PC-3 (cell line): ENCODE measurements at regions not wholly inside any gene's neighbourhood (a gene's known extent, or its start where the extent isn't known, plus 50 kb on each side); places are given as distances from the start of the nearest gene placed in this dataset.

Experiments
- ATAC-seq: fragments of 200-7000 bp; cut with Tn5 transposase; 2 replicates; pipeline ENCODE4 v1.9.1; 2020; ENCODE audit warnings: mild to moderate bottlenecking, moderate library complexity
- BruUV-seq: library from RNA; stranded (reverse); fragments of 400-500 nt; replicated peaks from 2 replicates; lab custom pipeline; 2021; lab: Mats Ljungman, UMichigan
- CTCF ChIA-PET: fragments of 300-600 bp; sonication (Branson Sonifier 250); formaldehyde crosslinking; loops from one replicate; lab custom pipeline; 2022; ENCODE audit warnings: antibody characterized with exemption; lab: Charles Lee
- POLR2A ChIA-PET: fragments of 300-600 bp; sonication (Branson Sonifier 250); formaldehyde crosslinking; loops from one replicate; lab custom pipeline; 2022; ENCODE audit warnings: antibody characterized with exemption; ENCODE audit not compliant: unreplicated experiment; lab: Charles Lee
- DNase-seq: peaks from one replicate; pipeline ENCODE4 v3.0.0-alpha.2; 2015
- H2AFZ ChIP-seq: fragments of 300-600 bp; sonication (generic); 2 replicates; pipeline ENCODE4 v1.6.0; 2016; ENCODE audit warnings: antibody characterized with exemption, low read length
- H3F3A ChIP-seq: fragments of 300-600 bp; sonication (generic); one replicate; pipeline ENCODE4 v1.6.0; 2017; ENCODE audit warnings: antibody characterized with exemption, low read length, control low read depth, mild to moderate bottlenecking; ENCODE audit not compliant: unreplicated experiment
- H3K27ac ChIP-seq: fragments of 300-600 bp; sonication (generic); 2 replicates; pipeline ENCODE4 v1.5.1; 2016; ENCODE audit warnings: mild to moderate bottlenecking, low read length
- H3K27me3 ChIP-seq: fragments of 300-600 bp; sonication (generic); 2 replicates; pipeline ENCODE4 v1.6.1; 2016; ENCODE audit warnings: low read length, mixed read lengths
- H3K36me3 ChIP-seq: fragments of 300-600 bp; sonication (generic); 2 replicates; pipeline ENCODE4 v1.6.1; 2016; ENCODE audit warnings: low read depth, mixed run types, low read length, mixed read lengths
- H3K4me1 ChIP-seq: fragments of 300-600 bp; sonication (generic); 2 replicates; pipeline ENCODE4 v1.5.1; 2016; ENCODE audit warnings: low read length; ENCODE audit not compliant: insufficient read depth
- H3K4me2 ChIP-seq: fragments of 300-600 bp; sonication (generic); 2 replicates; pipeline ENCODE4 v1.6.0; 2016; ENCODE audit warnings: low read length
- H3K4me3 ChIP-seq: fragments of 300-600 bp; sonication (generic); 2 replicates; pipeline ENCODE4 v1.5.1; 2016; ENCODE audit warnings: mild to moderate bottlenecking, low read length, mixed read lengths
- H3K79me2 ChIP-seq: fragments of 300-600 bp; sonication (generic); 2 replicates; pipeline ENCODE4 v1.6.1; 2017; ENCODE audit warnings: low read length, mixed read lengths
- H3K9ac ChIP-seq: fragments of 300-600 bp; sonication (generic); 2 replicates; pipeline ENCODE4 v1.6.0; 2016; ENCODE audit warnings: mild to moderate bottlenecking, low read length
- H3K9me2 ChIP-seq: fragments of 300-600 bp; sonication (generic); replicated peaks from 2 replicates; pipeline ENCODE4 v1.6.1; 2016; ENCODE audit warnings: mixed run types, low read length, mixed read lengths
- H3K9me3 ChIP-seq: fragments of 300-600 bp; sonication (generic); 2 replicates; pipeline ENCODE4 v1.6.1; 2016; ENCODE audit warnings: low read length, mixed read lengths
- H4K20me1 ChIP-seq: fragments of 300-600 bp; sonication (generic); 2 replicates; pipeline ENCODE4 v1.6.1; 2016; ENCODE audit warnings: low read length, mixed read lengths
- EZH2 ChIP-seq: fragments of 300-600 bp; sonication (generic); IDR thresholded peaks from one replicate; pipeline ENCODE4 v1.6.1; 2017; ENCODE audit warnings: antibody characterized with exemption, mild to moderate bottlenecking, low read length; ENCODE audit not compliant: unreplicated experiment
- EZH2phosphoT487 ChIP-seq: fragments of 300-600 bp; sonication (generic); IDR thresholded peaks from 2 replicates; pipeline ENCODE4 v1.6.1; 2018; ENCODE audit warnings: mild to moderate bottlenecking, antibody characterized with exemption, low read length, borderline replicate concordance
- intact Hi-C: fragments of 100-400 bp; cut with micrococcal nuclease; formaldehyde crosslinking; loops from 2 replicates; pipeline ENCODE4 v1.9.0; 2023
- TF ChIP-seq, protein P1 (sequence below): fragments of 300-600 bp; sonication (generic); conservative IDR thresholded peaks from 2 replicates; pipeline ENCODE4 v1.5.1; 2017; ENCODE audit warnings: antibody characterized with exemption, low read depth, mild to moderate bottlenecking, low read length

DNA sequence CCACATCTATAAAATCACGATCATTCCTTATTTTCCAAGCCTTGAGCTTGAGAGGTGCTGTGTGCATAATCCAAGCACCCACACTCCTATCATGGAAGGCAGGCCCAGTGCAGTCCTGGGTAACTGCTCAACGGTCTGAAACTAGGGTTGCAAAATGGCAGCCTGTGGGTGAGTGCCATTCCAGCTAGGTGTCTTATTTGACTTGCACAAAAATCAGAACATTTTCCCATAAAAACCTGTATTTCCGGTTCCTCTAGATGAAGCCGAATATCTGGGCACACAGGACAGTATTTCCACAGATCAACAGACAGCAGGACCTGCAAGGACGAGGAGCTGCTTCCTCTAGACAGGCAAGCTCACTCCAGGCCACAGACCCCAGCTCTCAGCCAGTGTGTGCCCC is 588.8 kb downstream of the BNC2 start:
- peak overlapping the region; percentile 42; the same call in 1 of the 2 replicates for H2AFZ ChIP-seq
- peak overlapping the region; percentile 32; the same call in 1 of the 2 replicates for H3K27ac ChIP-seq
- POLR2A ChIA-PET: no interaction called here
- no peaks in the 10 kb centered on the region for H3K79me2 ChIP-seq
- no peaks in the 10 kb centered on the region for H3F3A ChIP-seq
- no peaks in the 10 kb centered on the region for H4K20me1 ChIP-seq
- no peaks in the 10 kb centered on the region for H3K27me3 ChIP-seq
- no peak overlapping the region for H3K4me3 ChIP-seq
- H3K9me2 ChIP-seq: no peaks in the 10 kb centered on the region
- no TSS peak for BruUV-seq
- ATAC-seq: no peak
- intact Hi-C loops: no loop called here
- DNase-seq: peak; percentile 58
- H3K9me3 ChIP-seq: no peaks in the 10 kb centered on the region
- H3K4me2 ChIP-seq: peak overlapping the region; percentile 8; the same call in 1 of the 2 replicates
- H3K9ac ChIP-seq: no peak overlapping the region
- CTCF ChIA-PET: no interaction called here
- TF ChIP-seq EZH2phosphoT487: no peak
- no peaks in the 10 kb centered on the region for H3K36me3 ChIP-seq
- peaks cover 15% of the 10 kb centered on the region for H3K4me1 ChIP-seq

DNA sequence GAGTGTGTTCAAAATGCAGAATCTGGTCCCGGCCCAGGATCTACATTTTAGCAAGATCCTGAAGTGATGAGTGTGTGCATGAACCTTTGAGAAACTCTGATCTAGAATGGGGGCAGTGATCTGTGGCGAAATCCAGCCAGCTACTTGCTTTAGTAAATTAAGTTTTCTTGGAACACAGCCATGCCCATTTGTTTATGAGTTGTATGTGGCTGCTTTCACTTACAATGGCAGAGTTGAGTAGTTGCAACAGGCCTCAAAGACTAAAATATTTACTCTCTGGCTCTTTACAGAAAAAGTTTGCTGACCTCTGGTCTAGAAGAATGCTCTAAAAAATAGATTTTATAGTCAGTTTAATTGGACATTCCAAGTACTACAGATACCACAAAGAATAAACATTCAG is 588.3 kb downstream of the BNC2 start:
- peak; percentile 49 for DNase-seq
- Histone ChIP-seq H3K27ac (peak overlapping the region; percentile 32; the same call in 1 of the 2 replicates), H3K9ac (no peak overlapping the region), H3F3A (no peaks in the 10 kb centered on the region), H3K9me2 (no peaks in the 10 kb centered on the region), H4K20me1 (no peaks in the 10 kb centered on the region), H3K79me2 (no peaks in the 10 kb centered on the region), H2AFZ (0 out of 2 replicates have a peak overlapping the region, but pooled peaks have one; percentile 42), H3K4me2 (peak overlapping the region; percentile 8; the same call in 1 of the 2 replicates), H3K27me3 (no peaks in the 10 kb centered on the region), H3K4me3 (no peak overlapping the region), H3K9me3 (no peaks in the 10 kb centered on the region), H3K4me1 (peaks cover 15% of the 10 kb centered on the region), H3K36me3 (no peaks in the 10 kb centered on the region)
- intact Hi-C loops: no loop called here
- TF ChIP-seq EZH2 (no peak), EZH2phosphoT487 (no peak)
- TF ChIP-seq, protein P1, sequence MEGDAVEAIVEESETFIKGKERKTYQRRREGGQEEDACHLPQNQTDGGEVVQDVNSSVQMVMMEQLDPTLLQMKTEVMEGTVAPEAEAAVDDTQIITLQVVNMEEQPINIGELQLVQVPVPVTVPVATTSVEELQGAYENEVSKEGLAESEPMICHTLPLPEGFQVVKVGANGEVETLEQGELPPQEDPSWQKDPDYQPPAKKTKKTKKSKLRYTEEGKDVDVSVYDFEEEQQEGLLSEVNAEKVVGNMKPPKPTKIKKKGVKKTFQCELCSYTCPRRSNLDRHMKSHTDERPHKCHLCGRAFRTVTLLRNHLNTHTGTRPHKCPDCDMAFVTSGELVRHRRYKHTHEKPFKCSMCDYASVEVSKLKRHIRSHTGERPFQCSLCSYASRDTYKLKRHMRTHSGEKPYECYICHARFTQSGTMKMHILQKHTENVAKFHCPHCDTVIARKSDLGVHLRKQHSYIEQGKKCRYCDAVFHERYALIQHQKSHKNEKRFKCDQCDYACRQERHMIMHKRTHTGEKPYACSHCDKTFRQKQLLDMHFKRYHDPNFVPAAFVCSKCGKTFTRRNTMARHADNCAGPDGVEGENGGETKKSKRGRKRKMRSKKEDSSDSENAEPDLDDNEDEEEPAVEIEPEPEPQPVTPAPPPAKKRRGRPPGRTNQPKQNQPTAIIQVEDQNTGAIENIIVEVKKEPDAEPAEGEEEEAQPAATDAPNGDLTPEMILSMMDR: no peak
- BruUV-seq: no TSS peak
- CTCF ChIA-PET: no interaction called here
- POLR2A ChIA-PET: no interaction called here
- ATAC-seq: peak; percentile 54

DNA sequence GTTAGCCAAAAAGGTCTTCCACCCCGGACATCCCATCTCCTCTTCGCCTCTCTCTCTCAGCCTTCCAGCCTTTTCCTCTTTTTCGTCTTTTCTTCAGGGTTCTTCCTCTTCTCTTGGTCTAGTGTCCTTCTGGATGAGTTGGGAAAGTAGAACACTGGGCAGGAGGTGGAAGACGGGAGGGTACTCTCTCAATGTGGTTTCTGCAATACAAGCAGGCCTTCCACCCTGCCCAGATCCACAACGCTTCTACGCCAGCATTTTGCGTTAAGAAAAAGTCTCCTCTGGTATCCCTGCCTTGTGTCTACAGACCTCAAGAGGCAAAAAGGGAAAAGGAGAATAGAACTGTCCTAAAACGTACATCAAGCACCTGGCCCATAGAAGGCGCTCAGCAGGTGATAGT is 587.8 kb downstream of the BNC2 start:
- no peak for DNase-seq
- Histone ChIP-seq H3K27ac (0 out of 2 replicates have a peak overlapping the region, but pooled peaks have one; percentile 9), H3K9me3 (no peaks in the 10 kb centered on the region), H2AFZ (no peak overlapping the region), H3K36me3 (no peaks in the 10 kb centered on the region), H3K9ac (no peak overlapping the region), H3K4me1 (peaks cover 15% of the 10 kb centered on the region), H3F3A (no peaks in the 10 kb centered on the region), H3K9me2 (no peaks in the 10 kb centered on the region), H3K79me2 (no peaks in the 10 kb centered on the region), H4K20me1 (no peaks in the 10 kb centered on the region), H3K4me3 (no peak overlapping the region), H3K27me3 (no peaks in the 10 kb centered on the region), H3K4me2 (0 out of 2 replicates have a peak overlapping the region, but pooled peaks have one; percentile 4)
- no TSS peak for BruUV-seq
- TF ChIP-seq EZH2 (no peak), EZH2phosphoT487 (no peak)
- TF ChIP-seq, protein P1: no peak
- POLR2A ChIA-PET: no interaction called here
- ATAC-seq: no peak
- intact Hi-C loops: no loop called here
- CTCF ChIA-PET: no interaction called here
